HepG2 (cell line): ENCODE measurements at regions not wholly inside any gene's neighbourhood (a gene's known extent, or its start where the extent isn't known, plus 50 kb on each side); places are given as distances from the start of the nearest gene placed in this dataset.

ENCODE experiments used
- DPF2 ChIP-seq: sonication (generic); formaldehyde crosslinking; IDR thresholded peaks from 2 replicates; pipeline ENCODE4 v1.4.0; 2020; ENCODE audit warnings: mild to moderate bottlenecking, low read depth, missing genetic modification reagents, borderline replicate concordance
- FOXJ3 ChIP-seq: sonication (generic); formaldehyde crosslinking; IDR thresholded peaks from 2 replicates; pipeline ENCODE4 v1.4.0; 2020; ENCODE audit warnings: missing genetic modification reagents, mild to moderate bottlenecking, borderline replicate concordance
- FOXP1 ChIP-seq, 2 experiments: fragments of 450-650 bp in 1 of 2; IDR thresholded peaks; 2 replicates each; pipeline ENCODE4 v1.6.1; 2017 to 2018; ENCODE audit warnings: antibody characterized with exemption in 1 of 2
- TCF7 ChIP-seq: sonication (generic); IDR thresholded peaks from 2 replicates; pipeline ENCODE4 v1.6.1; 2016; ENCODE audit warnings: antibody characterized with exemption, low read depth
- ZNF468 ChIP-seq: sonication (generic); formaldehyde crosslinking; IDR thresholded peaks from 2 replicates; pipeline ENCODE4 v1.8.0; 2022; ENCODE audit warnings: mild to moderate bottlenecking, moderate library complexity, missing genetic modification reagents
- TF ChIP-seq, protein P1 (sequence below), 2 experiments: fragments of 450-650 bp in 1 of 2; sonication (generic) in 1 of 2; formaldehyde crosslinking in 1 of 2; IDR thresholded peaks; 2 replicates each; pipeline versions ENCODE4 v1.6.1 to v1.8.0; 2016 to 2022; ENCODE audit warnings: antibody characterized with exemption in 1 of 2, mild to moderate bottlenecking in 1 of 2, missing genetic modification reagents in 1 of 2
- TF ChIP-seq, protein P2 (sequence below): sonication (generic); formaldehyde crosslinking; IDR thresholded peaks from 2 replicates; pipeline ENCODE4 v1.8.0; 2022; ENCODE audit warnings: mild to moderate bottlenecking, missing genetic modification reagents, borderline replicate concordance

DNA sequence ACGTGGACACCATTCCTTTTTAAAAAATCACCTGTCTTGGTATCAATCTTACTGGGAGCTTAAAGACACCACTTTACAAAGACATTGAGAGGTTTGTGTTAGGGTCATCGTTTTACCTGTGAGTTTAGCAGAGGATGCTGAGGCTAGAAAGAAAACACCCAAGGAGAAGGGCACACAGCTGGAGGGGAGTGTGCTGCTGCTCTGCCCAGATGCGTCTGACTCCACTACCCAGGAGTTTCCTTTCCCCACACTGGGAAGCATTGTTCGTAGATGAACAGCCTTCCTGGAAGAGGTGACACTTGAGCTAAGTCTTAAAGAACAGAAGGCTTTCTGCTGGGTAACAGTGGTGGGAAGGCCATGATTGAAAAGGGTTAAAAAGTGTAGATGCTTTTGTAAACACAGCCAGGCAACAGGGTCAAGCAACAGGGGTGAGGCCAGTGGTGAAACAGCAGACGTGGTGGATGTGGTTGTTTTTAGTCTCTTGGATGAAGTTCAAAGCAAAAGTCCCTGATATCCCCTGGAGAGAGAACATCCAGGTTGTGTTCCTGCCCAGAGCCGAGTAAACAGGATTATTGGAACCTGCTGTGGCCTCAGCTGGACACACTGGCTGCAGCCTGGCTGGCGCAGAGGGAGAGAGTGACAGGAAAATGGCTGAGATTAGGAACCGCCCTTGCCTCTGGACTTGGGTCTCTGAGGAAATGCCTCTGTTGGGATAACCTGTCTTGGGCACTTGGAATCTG, 198.6 kb upstream of the JUN start (continued):
- TF ChIP-seq, protein P1, sequence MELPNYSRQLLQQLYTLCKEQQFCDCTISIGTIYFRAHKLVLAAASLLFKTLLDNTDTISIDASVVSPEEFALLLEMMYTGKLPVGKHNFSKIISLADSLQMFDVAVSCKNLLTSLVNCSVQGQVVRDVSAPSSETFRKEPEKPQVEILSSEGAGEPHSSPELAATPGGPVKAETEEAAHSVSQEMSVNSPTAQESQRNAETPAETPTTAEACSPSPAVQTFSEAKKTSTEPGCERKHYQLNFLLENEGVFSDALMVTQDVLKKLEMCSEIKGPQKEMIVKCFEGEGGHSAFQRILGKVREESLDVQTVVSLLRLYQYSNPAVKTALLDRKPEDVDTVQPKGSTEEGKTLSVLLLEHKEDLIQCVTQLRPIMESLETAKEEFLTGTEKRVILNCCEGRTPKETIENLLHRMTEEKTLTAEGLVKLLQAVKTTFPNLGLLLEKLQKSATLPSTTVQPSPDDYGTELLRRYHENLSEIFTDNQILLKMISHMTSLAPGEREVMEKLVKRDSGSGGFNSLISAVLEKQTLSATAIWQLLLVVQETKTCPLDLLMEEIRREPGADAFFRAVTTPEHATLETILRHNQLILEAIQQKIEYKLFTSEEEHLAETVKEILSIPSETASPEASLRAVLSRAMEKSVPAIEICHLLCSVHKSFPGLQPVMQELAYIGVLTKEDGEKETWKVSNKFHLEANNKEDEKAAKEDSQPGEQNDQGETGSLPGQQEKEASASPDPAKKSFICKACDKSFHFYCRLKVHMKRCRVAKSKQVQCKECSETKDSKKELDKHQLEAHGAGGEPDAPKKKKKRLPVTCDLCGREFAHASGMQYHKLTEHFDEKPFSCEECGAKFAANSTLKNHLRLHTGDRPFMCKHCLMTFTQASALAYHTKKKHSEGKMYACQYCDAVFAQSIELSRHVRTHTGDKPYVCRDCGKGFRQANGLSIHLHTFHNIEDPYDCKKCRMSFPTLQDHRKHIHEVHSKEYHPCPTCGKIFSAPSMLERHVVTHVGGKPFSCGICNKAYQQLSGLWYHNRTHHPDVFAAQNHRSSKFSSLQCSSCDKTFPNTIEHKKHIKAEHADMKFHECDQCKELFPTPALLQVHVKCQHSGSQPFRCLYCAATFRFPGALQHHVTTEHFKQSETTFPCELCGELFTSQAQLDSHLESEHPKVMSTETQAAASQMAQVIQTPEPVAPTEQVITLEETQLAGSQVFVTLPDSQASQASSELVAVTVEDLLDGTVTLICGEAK (IDR thresholded peaks at IDR 0.05): no peak
- TF ChIP-seq, protein P1 (CRISPR knock-in tag; IDR thresholded peaks at IDR 0.05): 0 out of 2 replicates have a peak, but pooled peaks have one; percentile 37
- peak; percentile 39; the same call in 1 of the 2 replicates for TF ChIP-seq FOXJ3 (CRISPR knock-in tag)
- no peak for TF ChIP-seq FOXP1 (IDR thresholded peaks at IDR 0.05)
- peak; percentile 93 for TF ChIP-seq FOXP1 (CRISPR knock-in tag; IDR thresholded peaks at IDR 0.05)
- TF ChIP-seq, protein P2, sequence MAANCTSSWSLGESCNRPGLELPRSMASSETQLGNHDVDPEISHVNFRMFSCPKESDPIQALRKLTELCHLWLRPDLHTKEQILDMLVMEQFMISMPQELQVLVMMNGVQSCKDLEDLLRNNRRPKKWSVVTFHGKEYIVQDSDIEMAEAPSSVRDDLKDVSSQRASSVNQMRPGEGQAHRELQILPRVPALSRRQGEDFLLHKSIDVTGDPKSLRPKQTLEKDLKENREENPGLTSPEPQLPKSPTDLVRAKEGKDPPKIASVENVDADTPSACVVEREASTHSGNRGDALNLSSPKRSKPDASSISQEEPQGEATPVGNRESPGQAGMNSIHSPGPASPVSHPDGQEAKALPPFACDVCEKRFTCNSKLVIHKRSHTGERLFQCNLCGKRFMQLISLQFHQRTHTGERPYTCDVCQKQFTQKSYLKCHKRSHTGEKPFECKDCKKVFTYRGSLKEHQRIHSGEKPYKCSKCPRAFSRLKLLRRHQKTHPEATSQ (CRISPR knock-in tag): no peak
- TF ChIP-seq DPF2 (CRISPR knock-in tag): 0 out of 2 replicates have a peak, but pooled peaks have one; percentile 33
- TF ChIP-seq TCF7: peak; percentile 74
- no peak for TF ChIP-seq ZNF468 (CRISPR knock-in tag)
